ENCODE measurements at regions not wholly inside any gene's neighbourhood (a gene's known extent, or its start where the extent isn't known, plus 50 kb on each side); places are given as distances from the start of the nearest gene placed in this dataset.

DNA sequence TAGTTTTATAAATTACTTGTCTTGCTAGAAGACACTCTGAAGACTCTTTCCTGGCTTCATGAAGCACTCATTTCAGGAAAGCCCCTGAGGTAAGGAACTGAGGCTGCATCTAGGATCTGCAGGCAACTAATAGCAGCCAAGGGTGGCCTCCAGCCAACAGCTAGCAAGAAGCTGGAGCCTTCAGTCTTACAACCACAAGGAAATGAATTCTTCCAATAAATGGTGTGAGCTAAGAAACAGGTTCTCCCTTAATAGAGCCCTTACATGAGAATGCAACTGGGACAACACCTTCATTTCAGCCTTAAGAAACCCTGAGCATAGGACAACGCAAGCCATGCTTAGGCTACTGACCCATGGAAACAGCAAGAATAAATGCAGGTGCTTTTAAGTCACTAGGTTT lies 254.6 kb upstream of the RBBP8 start:
- TF ChIP-seq POLR2AphosphoS5 (IDR thresholded peaks at IDR 0.05; ENCODE audit: low read depth, low read length) (no peak), POLR2A (IDR thresholded peaks at IDR 0.05; ENCODE audit: low read depth, low read length) (no peak), TAF1 (IDR thresholded peaks at IDR 0.05; ENCODE audit: low read depth, low read length) (no peak), PAX5 (IDR thresholded peaks at IDR 0.05; ENCODE audit: insufficient read depth, low read length, severe bottlenecking) (no peak)
